Embryonic facial prominence (tissue), 1 donor: ENCODE measurements at regions not wholly inside any gene's neighbourhood (a gene's known extent, or its start where the extent isn't known, plus 50 kb on each side); places are given as distances from the start of the nearest gene placed in this dataset.

Source experiments
- DNase-seq: peaks from one replicate; pipeline ENCODE4 v3.0.0-alpha.2; 2016; ENCODE audit errors: extremely low spot score

GRCh38 chr10:130370721-130371120, 234.5 kb downstream of the GLRX3 start:
- no peak for DNase-seq

- no peak for DNase-seq
Observed at GRCh38 chr10:130371156-130371555, 235.0 kb downstream of the GLRX3 start.

GRCh38 chr10:130371666-130372065, 235.5 kb downstream of the GLRX3 start:
- no peak for DNase-seq

GRCh38 chr10:130372222-130372621, 236.0 kb downstream of the GLRX3 start:
- DNase-seq: no peak

GRCh38 chr10:130372866-130373265, 236.7 kb downstream of the GLRX3 start:
- no peak for DNase-seq

GRCh38 chr10:130377986-130378540, 241.9 kb downstream of the GLRX3 start:
- DNase-seq: no peak

GRCh38 chr10:130378556-130379400, 242.6 kb downstream of the GLRX3 start:
- no peak for DNase-seq

- no peak for DNase-seq
Observed at GRCh38 chr10:130380056-130380455, 243.9 kb downstream of the GLRX3 start.

GRCh38 chr10:130382031-130382430, 245.8 kb downstream of the GLRX3 start:
- no peak for DNase-seq

- no peak for DNase-seq
Observed at GRCh38 chr10:130387936-130388580, 251.9 kb downstream of the GLRX3 start.

- DNase-seq: no peak
Observed at GRCh38 chr10:130388746-130389145, 252.6 kb downstream of the GLRX3 start.

- no peak for DNase-seq
Observed at GRCh38 chr10:130389906-130390305, 253.7 kb downstream of the GLRX3 start.

GRCh38 chr10:130392031-130392430, 255.8 kb downstream of the GLRX3 start:
- DNase-seq: no peak

- DNase-seq: no peak
Observed at GRCh38 chr10:130393342-130393741, 257.2 kb downstream of the GLRX3 start.

- no peak for DNase-seq
Observed at GRCh38 chr10:130394832-130395231, 258.6 kb downstream of the GLRX3 start.

- no peak for DNase-seq
Observed at GRCh38 chr10:130395248-130395936, 259.2 kb downstream of the GLRX3 start.

- no peak for DNase-seq
Observed at GRCh38 chr10:130396044-130396443, 259.9 kb downstream of the GLRX3 start.

- no peak for DNase-seq
Observed at GRCh38 chr10:130398090-130398994, 262.2 kb downstream of the GLRX3 start.

GRCh38 chr10:130399425-130399950, 263.3 kb downstream of the GLRX3 start:
- no peak for DNase-seq

GRCh38 chr10:130400890-130401289, 264.7 kb downstream of the GLRX3 start:
- no peak for DNase-seq
